SJCRH30 (cell line): ENCODE measurements at regions not wholly inside any gene's neighbourhood (a gene's known extent, or its start where the extent isn't known, plus 50 kb on each side); places are given as distances from the start of the nearest gene placed in this dataset.

Experiments used
- DNase-seq, 2 experiments: peaks; one replicate each; pipeline ENCODE4 v3.0.0-alpha.2; 2015 to 2020
- H3K27ac ChIP-seq: fragments of 250-450 bp; sonication (Bioruptor Pico); 2 replicates; pipeline ENCODE4 v1.5.1; 2020; ENCODE audit warnings: mild to moderate bottlenecking, moderate library complexity
- H3K27me3 ChIP-seq: fragments of 250-450 bp; sonication (Bioruptor Pico); 2 replicates; pipeline ENCODE4 v1.5.1; 2020; ENCODE audit warnings: mild to moderate bottlenecking, moderate library complexity
- H3K36me3 ChIP-seq: fragments of 250-450 bp; sonication (Bioruptor Pico); 2 replicates; pipeline ENCODE4 v1.5.1; 2020; ENCODE audit warnings: mild to moderate bottlenecking, moderate library complexity
- H3K4me1 ChIP-seq: fragments of 250-450 bp; sonication (Bioruptor Pico); 2 replicates; pipeline ENCODE4 v1.5.1; 2020; ENCODE audit warnings: mild to moderate bottlenecking, moderate library complexity
- H3K4me3 ChIP-seq: fragments of 250-450 bp; sonication (Bioruptor Pico); 2 replicates; pipeline ENCODE4 v1.5.1; 2020; ENCODE audit warnings: mild to moderate bottlenecking, moderate library complexity
- H3K9me3 ChIP-seq: fragments of 250-450 bp; sonication (Bioruptor Pico); replicated peaks from 2 replicates; pipeline ENCODE4 v1.5.1; 2020; ENCODE audit warnings: mild to moderate bottlenecking, moderate library complexity

DNA sequence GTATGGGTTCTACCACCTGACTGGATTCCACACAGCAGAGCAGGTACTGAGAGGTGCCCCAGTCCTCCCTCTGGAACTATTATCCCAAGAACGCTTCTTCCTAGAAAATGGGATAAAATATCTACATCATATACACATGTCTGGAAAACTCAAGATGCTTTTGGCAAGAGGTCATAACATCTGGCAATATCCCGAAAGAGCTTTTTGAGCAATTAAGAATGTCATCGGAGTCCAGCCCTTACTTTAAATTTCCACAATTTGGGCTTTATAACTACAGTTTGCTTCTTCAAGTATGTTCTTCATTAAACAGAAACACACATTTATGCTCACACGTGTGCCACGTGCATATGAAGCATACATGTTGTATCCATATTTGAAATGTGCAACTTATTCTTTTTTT, 365.9 kb upstream of the THBS1 start:
- no peak overlapping the region for H3K27ac ChIP-seq
- H3K4me1 ChIP-seq, result peaks cover 16% of the 10 kb centered on the region
- peaks cover 36% of the 10 kb centered on the region for H3K9me3 ChIP-seq
- H3K36me3 ChIP-seq, result no peaks in the 10 kb centered on the region
- H3K4me3 ChIP-seq, result no peak overlapping the region
- H3K27me3 ChIP-seq, result no peaks in the 10 kb centered on the region
- no peak for DNase-seq

GRCh38 chr15:39216816-39217215, 364.1 kb upstream of the THBS1 start:
- H3K9me3 ChIP-seq, result peaks cover 27% of the 10 kb centered on the region
- no peaks in the 10 kb centered on the region for H3K36me3 ChIP-seq
- H3K4me1 ChIP-seq, result peaks cover 16% of the 10 kb centered on the region
- H3K27me3 ChIP-seq, result no peaks in the 10 kb centered on the region
- no peak overlapping the region for H3K27ac ChIP-seq
- H3K4me3 ChIP-seq, result no peak overlapping the region
- no peak for DNase-seq

- Histone ChIP-seq H3K36me3 (no peaks in the 10 kb centered on the region), H3K4me1 (peaks cover 1% of the 10 kb centered on the region; the same call in 1 of the 2 replicates), H3K27me3 (no peaks in the 10 kb centered on the region), H3K4me3 (no peak overlapping the region), H3K9me3 (peaks cover 25% of the 10 kb centered on the region), H3K27ac (no peak overlapping the region)
- no peak for DNase-seq
Measured at GRCh38 chr15:39219608-39220007, 361.3 kb upstream of the THBS1 start.

DNA sequence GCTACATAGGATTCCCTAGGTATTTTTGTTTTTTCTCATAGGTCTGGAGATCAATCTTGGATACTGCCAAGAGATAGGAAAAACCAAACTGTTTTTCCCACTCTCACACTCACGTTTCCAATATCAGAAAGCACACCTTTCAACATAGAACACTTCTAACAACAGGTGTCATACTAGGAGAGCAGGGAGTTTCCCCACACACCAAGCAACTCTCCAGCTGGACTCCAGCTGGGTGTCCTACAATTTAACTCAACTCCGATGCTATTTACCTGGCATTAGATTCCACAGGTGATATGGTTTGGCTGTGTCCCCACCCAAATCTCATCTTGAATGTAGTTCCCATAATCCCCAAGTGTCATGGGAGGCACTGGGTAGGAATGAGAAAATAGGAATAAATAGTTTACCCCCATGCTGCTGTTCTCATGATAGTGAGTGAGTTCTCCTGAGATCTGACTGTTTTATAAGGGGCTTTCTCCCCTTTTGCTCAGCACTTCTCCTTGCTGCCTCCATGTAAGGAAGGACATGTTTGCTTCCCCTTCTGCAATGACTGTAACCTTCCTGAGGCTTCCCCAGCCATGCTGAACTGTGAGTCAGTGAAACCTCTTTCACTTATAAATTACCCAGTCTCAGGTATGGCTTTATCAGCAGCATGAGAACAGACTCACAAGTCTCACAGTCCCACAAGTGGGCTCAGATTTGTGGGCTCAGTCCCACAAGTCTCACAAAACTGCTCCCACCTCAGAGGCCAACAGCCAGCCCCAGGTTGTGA, 354.5 kb upstream of the THBS1 start:
- H3K27ac ChIP-seq, result no peak overlapping the region

DNA sequence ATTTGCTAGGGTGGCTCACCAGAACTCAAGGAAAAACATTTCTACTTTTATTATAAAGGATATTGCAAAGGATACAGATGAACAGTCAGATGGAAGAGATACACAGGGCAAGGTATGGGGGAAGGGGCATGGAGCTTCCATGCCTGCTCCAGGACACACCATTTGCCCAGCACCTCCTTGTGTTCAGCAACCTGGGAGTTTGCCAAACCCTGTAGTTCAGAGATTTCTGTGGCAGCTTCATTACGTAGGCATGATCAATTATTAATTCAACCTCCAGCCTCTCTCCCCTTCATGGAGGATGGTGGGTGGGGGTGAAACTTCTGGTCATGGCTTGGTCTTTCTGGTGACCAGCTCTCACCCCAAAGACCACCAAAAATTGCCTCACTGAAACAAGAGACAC, 353.9 kb upstream of the THBS1 start:
- Histone ChIP-seq H3K27me3 (no peaks in the 10 kb centered on the region), H3K36me3 (no peaks in the 10 kb centered on the region), H3K27ac (no peak overlapping the region), H3K9me3 (peaks cover 5% of the 10 kb centered on the region; the same call in 1 of the 2 replicates), H3K4me3 (no peak overlapping the region), H3K4me1 (peaks cover 30% of the 10 kb centered on the region)
- peak in 1 of 2 experiments; percentile 24 for DNase-seq

More for the DNA sequence above, 354.5 kb upstream of the THBS1 start:
- no peak for DNase-seq
- H3K27me3 ChIP-seq, result no peaks in the 10 kb centered on the region
- H3K36me3 ChIP-seq, result no peaks in the 10 kb centered on the region
- H3K4me3 ChIP-seq, result no peak overlapping the region
- peaks cover 5% of the 10 kb centered on the region; the same call in 1 of the 2 replicates for H3K9me3 ChIP-seq
- H3K4me1 ChIP-seq, result peaks cover 25% of the 10 kb centered on the region

- H3K27ac ChIP-seq, result no peak overlapping the region
- peak; percentile 16 to 38 for DNase-seq
- peaks cover 3% of the 10 kb centered on the region; the same call in 1 of the 2 replicates for H3K9me3 ChIP-seq
- no peak overlapping the region for H3K4me3 ChIP-seq
- H3K4me1 ChIP-seq, result peaks cover 42% of the 10 kb centered on the region
- no peaks in the 10 kb centered on the region for H3K36me3 ChIP-seq
- H3K27me3 ChIP-seq, result no peaks in the 10 kb centered on the region
Measured at GRCh38 chr15:39228889-39229288, 352.0 kb upstream of the THBS1 start.

DNA sequence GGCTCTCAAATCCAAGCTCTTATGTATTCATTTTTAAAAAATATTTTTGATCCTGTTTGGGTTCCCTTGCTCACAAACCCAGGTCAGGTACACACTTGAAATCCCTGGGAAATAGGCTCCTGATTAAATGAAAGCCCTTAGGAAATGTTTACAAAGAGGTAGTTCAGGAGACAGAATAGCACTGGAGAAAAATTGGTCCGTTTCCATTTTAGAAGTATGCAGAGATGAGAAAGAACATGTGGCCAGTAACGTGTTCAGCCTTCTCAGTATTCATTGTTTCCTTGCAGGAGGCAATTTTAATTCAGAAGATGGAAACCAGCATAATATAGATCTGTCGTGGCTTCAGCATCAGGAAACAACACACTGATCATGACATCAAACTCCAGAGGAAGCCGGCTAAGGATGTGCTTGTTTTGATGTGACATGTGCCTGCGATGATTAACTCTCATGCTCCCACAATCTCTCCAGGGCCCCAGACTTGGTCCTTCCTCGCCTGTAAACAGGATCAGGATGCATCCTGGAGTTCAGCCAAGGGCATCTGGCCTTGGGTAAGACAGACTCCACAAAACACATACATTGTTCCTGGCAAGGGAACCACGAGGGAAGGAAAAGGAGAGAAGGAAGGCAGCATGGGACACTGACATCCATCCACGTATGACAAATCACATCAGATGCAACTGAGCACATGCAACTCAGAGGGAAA, 350.5 kb upstream of the THBS1 start:
- Histone ChIP-seq H3K36me3 (no peaks in the 10 kb centered on the region), H3K4me1 (peaks cover 42% of the 10 kb centered on the region), H3K4me3 (no peak overlapping the region), H3K27ac (peak overlapping the region; percentile 26; the same call in 1 of the 2 replicates), H3K27me3 (no peaks in the 10 kb centered on the region), H3K9me3 (0 out of 2 replicates have a peak, but pooled peaks cover 2% of the 10 kb centered on the region)
- DNase-seq, result peak; percentile 26 to 59

- H3K4me1 ChIP-seq, result peaks cover 42% of the 10 kb centered on the region
- H3K4me3 ChIP-seq, result no peak overlapping the region
- H3K27ac ChIP-seq, result peak overlapping the region; percentile 26; the same call in 1 of the 2 replicates
- no peaks in the 10 kb centered on the region for H3K27me3 ChIP-seq
- no peaks in the 10 kb centered on the region for H3K36me3 ChIP-seq
- no peaks in the 10 kb centered on the region for H3K9me3 ChIP-seq
- no peak for DNase-seq
Measured at GRCh38 chr15:39230908-39231285, 350.0 kb upstream of the THBS1 start.

GRCh38 chr15:39232512-39232911, 348.4 kb upstream of the THBS1 start:
- peak overlapping the region; percentile 61 for H3K27ac ChIP-seq

GRCh38 chr15:39235084-39235795, 345.6 kb upstream of the THBS1 start:
- Histone ChIP-seq H3K36me3 (no peaks in the 10 kb centered on the region), H3K27me3 (no peaks in the 10 kb centered on the region), H3K4me1 (peaks cover 39% of the 10 kb centered on the region), H3K9me3 (0 out of 2 replicates have a peak, but pooled peaks cover 3% of the 10 kb centered on the region), H3K27ac (no peak overlapping the region), H3K4me3 (no peak overlapping the region)
- no peak for DNase-seq

More at GRCh38 chr15:39232512-39232911, 348.4 kb upstream of the THBS1 start:
- peaks cover 37% of the 10 kb centered on the region for H3K4me1 ChIP-seq
- no peaks in the 10 kb centered on the region for H3K36me3 ChIP-seq
- peak; percentile 77 to 82 for DNase-seq
- no peak overlapping the region for H3K4me3 ChIP-seq
- H3K9me3 ChIP-seq, result no peaks in the 10 kb centered on the region
- H3K27me3 ChIP-seq, result no peaks in the 10 kb centered on the region

DNA sequence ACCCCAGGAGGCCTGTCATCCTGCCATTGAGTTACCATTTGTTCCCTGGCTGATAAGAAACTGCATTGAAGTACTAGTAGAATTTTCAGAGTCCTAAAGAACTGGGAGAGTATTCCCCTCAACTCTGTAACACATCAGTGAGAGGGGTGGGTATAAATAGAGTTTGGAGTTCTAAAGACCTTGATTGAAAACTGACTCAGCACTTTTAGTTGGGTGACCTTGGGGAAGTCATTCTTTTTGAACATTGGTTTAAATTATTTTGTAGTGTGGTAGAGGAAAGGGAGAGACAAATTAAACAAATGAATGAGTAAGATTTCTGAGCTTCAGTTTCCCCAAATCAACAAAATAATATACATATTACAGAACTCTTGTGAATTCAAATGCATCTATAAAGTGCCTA, 344.5 kb upstream of the THBS1 start:
- Histone ChIP-seq H3K4me3 (no peak overlapping the region), H3K36me3 (no peaks in the 10 kb centered on the region), H3K27me3 (no peaks in the 10 kb centered on the region), H3K27ac (no peak overlapping the region), H3K4me1 (peaks cover 29% of the 10 kb centered on the region), H3K9me3 (0 out of 2 replicates have a peak, but pooled peaks cover 3% of the 10 kb centered on the region)
- no peak for DNase-seq

GRCh38 chr15:39238443-39238842, 342.4 kb upstream of the THBS1 start:
- no peak overlapping the region for H3K4me3 ChIP-seq
- no peak overlapping the region for H3K27ac ChIP-seq
- H3K4me1 ChIP-seq, result peaks cover 20% of the 10 kb centered on the region
- H3K9me3 ChIP-seq, result 0 out of 2 replicates have a peak, but pooled peaks cover 3% of the 10 kb centered on the region
- no peaks in the 10 kb centered on the region for H3K27me3 ChIP-seq
- no peaks in the 10 kb centered on the region for H3K36me3 ChIP-seq
- no peak for DNase-seq

GRCh38 chr15:39239562-39239961, 341.3 kb upstream of the THBS1 start:
- DNase-seq, result no peak
- Histone ChIP-seq H3K36me3 (no peaks in the 10 kb centered on the region), H3K27ac (peak overlapping the region; percentile 15; the same call in 1 of the 2 replicates), H3K4me3 (no peak overlapping the region), H3K4me1 (peaks cover 20% of the 10 kb centered on the region), H3K9me3 (0 out of 2 replicates have a peak, but pooled peaks cover 3% of the 10 kb centered on the region), H3K27me3 (no peaks in the 10 kb centered on the region)

DNA sequence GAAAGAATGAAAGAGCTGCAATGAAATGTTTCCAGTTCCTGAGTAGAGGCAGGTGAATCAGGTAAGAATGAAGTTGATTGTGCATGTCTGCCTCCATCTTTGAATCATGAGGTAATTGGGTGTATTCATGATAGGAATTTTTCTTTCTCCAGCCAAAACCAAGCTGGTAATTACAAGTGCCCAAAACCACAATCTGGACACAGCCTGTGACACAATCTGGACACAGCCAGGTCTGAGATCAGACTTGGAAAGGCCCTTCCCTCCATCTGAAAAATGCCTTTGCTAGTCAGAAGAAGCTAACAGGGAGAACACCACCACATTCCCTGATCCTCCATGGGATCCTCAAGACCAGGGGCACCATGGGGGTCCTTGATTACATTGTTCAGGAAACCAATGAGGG, 338.5 kb upstream of the THBS1 start:
- Histone ChIP-seq H3K9me3 (0 out of 2 replicates have a peak, but pooled peaks cover 3% of the 10 kb centered on the region), H3K27me3 (no peaks in the 10 kb centered on the region), H3K27ac (no peak overlapping the region), H3K36me3 (no peaks in the 10 kb centered on the region), H3K4me1 (peaks cover 20% of the 10 kb centered on the region), H3K4me3 (no peak overlapping the region)
- peak; percentile 23 to 33 for DNase-seq
